NCI-H2081 treated with DMSO at 0.1 percent for 48 hours (cell line): ENCODE measurements at regions not wholly inside any gene's neighbourhood (a gene's known extent, or its start where the extent isn't known, plus 50 kb on each side); places are given as distances from the start of the nearest gene placed in this dataset.
"Not testable (repeated sequence)": the region's sequence is repeated elsewhere in the genome, so short reads cannot be mapped to it uniquely, and the experiment has no call there.

Source experiments
- DNase-seq: peaks from one replicate; lab custom pipeline; 2025; lab: John Stamatoyannopoulos, UW

DNA sequence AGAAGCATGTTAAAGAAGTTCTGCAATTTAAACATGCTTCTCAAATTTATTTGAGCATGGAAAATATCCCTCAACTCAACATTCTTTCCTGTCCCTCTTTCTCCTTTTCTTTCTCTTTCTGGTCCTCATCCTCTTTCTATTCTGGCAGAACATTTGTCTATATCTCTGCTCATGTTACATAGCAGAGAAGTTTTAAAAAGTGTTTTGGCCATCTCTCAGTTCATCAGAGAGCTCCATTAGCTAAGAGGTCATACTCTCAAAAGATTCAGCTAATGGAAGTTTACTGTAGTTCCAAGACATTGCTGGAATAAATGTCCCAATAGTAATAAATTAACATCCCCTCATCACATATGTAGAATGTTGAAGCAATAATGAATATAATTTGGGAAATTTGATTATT lies 53.5 kb downstream of the XCL2 start:
- DNase-seq = no peak

DNA sequence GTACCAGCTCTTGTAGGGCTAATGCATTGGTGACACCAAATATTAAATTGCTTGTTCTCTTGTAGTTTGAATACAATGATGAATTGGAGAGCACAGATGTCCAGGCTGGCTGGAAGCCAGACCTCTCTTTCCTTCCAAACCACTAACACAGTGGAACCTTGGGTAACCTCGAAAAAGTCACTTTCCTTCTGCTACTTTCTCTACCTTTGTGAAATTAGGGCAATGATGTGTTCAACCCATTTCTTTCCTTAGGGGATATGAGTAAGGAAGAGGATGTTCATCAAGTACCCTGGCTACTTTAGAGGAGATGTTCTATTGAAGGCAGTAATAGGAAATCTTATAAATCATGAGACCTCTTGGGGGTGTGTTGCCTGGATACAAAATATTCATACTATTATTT lies 55.7 kb downstream of the XCL2 start:
- no peak for DNase-seq

DNA sequence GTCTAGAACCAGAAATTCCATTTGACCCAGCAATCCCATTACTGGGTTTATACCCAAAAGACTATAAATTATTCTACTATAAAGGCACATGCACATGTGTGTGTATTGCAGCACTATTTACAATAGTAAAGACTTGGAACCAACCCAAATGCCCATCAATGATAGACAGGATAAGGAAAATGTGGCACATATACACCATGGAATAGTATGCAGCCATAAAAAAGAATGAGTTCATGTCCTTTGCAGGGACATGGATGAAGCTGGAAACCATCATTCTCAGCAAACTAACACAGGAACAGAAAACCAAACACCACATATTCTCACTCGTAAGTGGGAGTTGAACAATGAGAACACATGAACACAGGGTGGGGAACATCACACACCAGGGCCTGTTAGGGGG lies 57.0 kb downstream of the XCL2 start:
- not testable (repeated sequence) for DNase-seq

DNA sequence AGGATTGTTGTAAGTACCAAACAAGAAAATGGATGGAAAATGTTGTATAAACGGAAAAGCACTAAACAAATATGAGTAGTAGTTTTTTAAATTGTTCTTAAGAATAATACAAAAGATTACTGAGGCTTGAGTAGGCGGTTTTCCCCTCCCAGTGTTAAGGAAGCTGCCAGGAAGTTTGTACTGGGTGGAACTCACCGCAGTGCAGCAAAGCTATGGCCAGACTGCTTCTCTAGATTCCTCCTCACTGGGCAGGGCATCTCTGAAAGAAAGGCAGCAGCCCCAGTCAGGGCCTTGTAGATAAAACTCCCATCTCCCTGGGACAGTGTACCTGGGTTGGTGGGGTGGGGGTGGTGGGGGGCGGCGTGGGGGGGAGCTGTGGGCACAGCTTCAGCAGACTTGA lies 58.7 kb downstream of the XCL2 start:
- DNase-seq = no peak

DNA sequence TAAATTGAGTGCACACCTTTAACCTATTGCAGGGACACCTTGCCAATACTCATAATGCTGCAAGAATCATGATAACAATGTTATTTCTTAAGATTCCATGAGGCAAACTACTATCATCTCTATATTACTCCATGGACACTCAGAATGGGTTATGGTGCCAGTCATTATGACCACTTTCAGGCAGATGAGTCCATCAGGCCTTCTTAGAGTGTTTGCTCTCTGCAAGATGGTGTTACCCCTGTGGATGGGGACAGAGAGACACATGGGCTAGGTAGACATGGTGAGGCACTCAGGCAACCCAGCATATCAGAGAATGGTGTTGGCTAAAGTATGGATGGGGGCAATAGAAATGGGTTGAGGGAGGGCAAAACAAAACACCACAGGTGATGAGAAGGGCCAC lies 59.7 kb downstream of the XCL2 start:
- DNase-seq = no peak

DNA sequence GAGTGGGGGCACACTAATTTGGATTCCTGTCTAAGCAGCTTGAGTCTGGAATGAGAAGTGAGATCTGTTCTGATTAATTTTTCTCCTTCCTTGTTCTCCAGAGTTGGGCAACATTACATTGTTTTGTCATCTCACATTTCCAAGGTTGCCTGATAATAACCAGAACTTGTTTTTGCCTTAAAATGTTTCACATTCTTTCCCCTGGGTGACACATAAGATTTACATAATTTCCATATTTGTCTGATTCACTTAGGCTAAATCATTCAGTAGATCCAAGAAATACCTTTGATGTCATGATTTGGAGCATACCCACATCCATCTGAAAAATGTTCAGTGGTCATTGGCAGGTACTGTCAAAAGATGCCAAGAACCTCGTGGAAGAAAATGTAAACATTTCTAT lies 60.3 kb downstream of the XCL2 start:
- DNase-seq = no peak

DNA sequence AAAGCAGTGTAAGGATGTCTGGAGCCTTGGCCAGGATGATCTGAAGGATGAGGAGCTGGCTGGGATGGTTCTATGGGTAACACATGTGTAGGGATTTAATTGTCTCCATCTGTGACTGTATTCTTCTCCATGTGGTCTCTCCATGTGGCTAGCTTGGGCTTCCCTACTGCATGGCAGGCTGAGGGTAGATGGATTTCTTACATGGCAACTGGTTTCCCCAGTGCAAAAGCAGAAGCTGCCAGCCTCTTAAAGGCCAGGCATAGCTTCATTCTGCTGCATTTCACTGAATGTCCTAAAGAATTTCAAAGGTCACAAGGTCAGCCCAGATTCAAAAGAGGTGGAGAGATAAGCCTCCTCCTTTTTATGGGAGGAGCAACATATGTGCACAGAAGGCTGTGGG lies 61.7 kb downstream of the XCL2 start:
- no peak for DNase-seq

DNA sequence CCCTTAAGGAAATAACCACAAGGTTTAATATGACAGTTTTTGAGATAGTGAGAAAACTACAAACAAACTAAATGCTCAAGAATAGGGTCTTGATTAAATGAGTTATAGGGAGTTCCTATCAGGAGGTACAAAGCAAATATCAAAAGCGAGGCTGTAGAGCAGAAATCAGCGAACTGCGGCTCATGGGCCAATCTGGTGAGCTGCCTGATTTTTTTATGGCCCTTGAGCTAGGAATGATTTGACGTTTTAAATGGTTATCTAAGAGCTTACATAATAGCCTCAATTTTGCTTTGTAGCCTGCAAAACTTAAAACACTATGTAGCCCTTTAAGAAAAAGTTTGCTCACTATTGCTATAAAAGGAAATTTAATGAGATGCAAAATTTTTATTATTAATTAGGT lies 62.2 kb downstream of the XCL2 start:
- DNase-seq = no peak

DNA sequence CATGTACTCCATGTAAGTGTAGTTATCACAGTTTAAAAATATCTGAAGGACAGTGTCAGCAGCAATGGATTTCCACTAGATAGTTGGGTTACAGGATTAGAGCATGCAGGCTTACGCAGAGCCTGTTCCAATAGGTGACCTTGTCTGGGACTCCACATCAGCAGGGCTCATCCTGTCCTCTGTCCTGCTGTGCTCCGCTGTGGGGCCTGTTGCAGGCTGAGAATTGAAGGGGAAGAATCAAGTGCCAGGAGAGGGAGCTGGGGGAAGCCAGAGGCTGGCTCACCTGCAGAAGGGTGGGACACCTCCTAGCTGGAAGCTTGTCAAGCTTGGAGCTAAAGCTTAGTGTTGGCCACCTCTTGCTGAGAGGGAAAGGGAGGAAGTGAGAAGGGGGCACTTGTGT lies 62.8 kb downstream of the XCL2 start:
- DNase-seq = no peak

DNA sequence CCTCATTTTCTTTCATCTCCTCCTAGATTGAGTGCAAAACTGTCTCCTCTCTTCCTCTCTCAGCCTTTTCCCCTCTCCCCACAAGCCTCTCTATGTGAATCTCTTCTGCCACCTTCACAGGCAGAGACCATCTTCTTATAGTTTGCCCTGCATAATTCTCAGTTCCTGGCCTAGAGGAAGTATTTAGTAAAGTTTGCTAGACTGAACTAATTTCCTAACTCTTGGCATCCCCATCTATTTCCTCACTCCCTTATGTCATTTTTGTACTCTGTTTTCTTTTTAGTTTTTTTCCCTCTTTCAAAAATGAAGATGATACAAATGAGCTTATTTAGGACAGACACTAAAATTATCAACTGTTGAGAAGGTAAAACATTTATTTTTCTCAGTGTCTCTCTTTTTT lies 66.0 kb downstream of the XCL2 start:
- no peak for DNase-seq

DNA sequence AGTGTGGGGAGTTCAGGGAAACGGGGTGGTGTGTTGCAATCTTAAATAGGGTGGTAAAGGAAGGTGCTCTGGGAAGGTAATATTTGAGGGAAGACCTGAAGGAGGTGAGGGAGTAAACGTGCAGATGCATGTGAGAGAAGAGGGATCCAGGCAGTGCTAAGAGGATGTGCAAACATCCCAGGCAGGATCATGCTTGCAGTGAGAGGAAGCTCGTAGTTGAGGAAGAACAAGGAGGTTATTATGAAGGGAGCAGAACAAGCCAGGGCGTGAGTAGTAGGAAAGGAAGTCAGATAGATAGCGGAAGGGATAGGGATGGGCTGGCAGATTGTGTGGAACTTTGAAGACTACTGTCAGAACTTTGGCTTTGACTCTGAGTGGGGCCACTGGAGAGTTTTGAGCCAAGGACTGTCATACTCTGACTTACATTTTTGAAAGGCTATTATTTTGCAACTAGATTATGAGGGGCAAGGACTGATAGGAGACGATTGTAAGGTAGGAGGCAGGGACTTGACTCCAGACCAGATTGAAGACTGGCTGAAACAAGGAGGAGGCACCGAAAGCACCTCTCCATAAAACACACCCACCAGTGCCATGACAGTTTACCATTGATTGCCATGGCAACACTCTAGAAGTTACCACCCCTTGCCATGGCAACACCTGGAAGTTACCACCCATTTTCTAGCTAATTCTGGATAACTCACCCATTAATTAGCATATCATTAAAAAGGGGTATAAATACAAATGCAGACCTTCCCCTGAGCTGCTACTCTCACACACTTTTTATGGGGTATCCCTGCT lies 67.0 kb downstream of the XCL2 start:
- no peak for DNase-seq

DNA sequence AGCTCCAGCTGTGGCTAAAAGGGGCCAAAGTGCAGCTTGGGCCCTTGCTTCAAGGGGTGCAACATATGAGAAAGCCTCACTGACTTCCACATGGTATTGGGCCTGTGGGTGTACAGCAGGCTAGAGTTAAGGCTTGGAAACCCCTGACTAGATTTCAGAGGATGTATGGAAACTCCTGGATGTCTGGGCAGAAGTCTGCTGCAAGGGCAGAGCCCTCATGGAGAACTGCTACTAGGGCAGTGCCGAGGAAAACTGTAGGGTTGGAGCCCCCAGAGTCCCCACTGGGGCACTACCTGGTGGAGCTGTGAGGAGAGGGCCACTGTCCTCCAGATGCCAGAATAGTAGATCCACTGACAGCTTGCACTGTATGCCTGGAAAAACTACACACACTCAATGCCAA lies 69.5 kb downstream of the XCL2 start:
- no peak for DNase-seq

DNA sequence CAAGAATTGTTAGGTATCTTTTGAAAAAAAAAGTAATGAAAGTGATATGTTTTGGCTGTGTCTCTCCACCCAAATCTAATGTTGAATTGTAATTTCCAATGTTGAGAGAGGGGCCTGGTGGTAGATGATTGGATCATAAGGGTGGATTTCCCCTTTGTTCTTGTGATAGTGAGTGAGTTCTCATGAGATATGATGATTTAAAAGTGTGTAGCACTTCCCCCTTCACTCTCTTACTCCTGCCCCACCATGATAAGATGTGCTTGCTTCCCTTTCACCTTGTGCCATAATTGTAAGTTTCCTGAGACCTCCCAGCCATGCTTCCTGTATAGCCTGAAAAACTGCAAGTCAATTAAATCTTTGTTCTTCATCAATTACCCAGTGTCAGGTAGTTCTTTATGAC lies 70.7 kb downstream of the XCL2 start:
- no peak for DNase-seq

DNA sequence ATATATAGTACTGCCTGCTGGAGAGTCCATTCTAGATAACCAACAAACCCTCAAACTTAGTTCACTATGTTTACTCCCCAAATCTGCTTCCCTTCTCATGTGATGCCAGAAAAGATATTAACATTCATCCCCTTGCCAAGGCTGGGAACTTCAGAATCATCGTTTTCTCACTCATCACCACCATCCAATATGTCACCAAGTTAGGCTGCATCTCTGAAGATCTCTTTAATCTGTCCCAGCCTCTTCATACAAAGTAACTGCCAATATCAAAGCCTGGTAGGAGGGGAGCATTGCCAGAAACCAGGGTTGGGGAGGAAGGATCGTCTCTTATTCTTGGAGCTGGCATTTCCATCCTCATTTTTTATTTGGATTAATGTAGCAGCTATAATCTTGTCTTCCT lies 71.6 kb downstream of the XCL2 start:
- DNase-seq = no peak

DNA sequence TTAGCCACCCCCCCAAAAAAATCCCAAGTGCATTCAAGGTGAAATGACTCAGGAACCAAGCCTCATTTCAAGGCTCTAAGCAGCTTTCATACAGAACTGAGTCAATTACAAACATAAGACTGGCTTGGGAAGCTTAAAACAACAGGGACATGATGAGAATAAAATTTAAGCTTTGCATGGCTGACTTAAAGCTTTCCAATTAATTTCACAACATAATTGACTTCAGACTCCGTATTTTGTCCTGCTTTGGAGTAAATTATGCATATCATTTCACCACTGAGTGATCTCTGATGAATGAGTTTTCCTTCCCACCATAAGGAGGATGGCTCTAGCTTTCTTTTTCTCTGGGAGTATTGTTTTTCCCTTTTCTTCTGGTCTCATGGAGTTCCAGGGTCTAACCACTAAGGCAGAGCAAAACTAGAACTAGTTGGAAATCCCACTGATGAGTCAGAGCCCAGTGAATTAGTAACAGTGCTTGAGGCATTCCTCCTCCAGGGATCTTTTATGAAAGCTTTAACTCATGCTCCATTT lies 72.8 kb downstream of the XCL2 start:
- DNase-seq = no peak

DNA sequence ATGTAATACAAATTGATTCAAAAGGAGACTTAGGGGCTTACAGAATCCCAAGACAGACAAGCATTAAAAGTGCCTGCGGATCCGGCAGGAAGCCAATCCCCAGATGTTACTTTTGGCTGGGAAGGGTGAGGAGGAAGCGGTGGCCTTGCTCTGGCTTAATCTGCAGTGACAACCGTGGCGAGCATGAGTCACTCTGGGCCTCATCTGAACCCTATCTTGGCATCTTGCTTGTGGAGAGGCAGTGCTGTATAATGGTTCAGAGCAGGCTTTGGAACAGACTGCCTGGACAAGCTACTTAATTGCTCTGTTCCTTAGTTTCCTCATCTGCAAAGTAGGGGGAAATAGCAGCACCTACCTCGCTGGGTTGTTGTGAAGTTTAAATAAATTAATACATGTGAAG lies 74.1 kb downstream of the XCL2 start:
- DNase-seq = no peak

DNA sequence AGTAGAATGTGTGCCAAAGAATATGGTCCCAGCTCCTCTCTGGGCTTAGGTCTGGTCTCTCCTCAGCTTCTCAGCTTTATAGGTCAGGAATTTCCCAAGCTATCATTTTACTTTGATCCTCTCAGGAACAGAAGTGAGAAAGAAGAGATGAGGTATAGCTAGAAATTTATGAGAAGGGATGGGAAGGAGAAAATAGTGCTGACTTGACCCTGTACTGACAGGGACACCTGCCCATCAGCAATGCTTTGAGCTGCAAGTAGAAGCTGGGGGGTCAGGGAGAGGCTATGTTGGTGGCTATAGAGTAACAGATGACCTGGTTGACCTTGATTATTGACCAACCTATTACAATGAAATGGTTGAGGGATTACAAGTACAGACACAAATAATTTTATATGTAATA lies 75.0 kb downstream of the XCL2 start:
- no peak for DNase-seq

DNA sequence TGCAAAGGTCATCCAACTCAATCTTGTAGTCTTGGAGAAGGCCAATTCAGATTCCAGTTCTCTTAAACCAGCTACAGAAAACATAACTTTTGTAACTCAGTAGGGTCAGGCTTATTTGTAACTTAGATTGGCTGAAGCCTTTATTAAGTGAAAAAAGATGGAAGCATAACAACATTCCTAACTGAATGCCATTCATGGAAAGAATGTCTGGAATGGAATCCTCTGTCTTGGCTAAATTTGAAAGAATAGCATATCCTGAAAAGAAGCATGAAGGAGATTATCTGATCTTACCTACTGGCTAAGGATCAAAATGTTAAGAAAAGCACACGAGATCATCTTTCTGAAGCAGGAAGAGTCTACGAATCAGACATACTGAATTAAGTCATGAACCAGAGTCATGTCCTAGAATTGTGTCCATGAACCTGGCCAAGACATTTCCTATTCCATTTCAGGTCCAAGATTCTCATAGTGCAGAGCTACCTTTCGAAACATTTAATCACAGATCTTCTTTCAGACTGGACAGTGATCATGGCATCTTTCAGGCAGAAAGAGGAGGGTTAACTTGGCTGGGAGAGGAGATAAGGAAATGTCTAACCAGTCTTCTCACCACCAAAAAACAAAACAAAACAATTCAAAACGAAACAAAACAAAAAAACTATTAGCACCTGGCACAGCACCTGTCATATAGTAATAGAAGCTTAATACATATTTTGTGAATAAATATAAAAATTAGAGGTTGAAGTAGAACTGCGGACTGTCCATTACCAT lies 75.6 kb downstream of the XCL2 start:
- no peak for DNase-seq

DNA sequence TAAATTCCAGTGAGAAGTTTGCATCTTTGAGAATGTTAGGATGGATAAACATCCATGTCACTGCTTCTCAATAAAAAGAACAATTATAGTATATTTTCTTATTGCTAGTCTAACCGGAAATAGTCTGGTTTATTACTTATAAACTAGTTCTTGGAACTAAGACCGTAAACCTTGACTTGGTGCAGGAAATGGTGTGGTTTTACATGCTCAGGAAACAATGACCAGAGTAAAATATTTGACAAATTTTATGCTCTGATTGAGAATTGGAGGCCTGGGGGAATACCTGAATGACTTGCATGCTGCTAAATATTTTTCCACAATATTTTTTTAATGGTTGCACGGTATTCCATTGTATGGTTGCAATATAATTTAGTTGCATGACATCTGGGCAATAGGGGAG lies 76.3 kb downstream of the XCL2 start:
- DNase-seq = no peak

DNA sequence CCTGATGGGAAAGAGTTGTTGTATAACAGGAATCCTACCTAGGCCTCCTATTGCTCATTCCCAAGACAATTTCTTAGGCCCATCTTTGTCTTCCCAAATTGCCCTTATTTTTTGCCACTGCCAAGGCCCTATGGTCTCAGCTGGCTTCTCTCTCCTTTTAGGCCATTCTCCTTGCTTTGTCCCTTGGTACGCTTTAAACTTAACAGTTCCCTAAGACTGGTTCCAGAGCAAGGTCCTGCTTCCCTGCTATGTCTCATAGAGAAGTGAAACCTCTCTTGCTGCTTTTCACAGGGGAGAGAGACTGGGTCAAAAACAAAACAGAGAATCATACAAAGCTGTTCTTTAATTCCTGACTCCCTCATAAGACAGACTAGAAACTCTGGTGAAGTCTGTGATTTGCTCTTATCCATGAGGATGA lies 77.1 kb downstream of the XCL2 start:
- DNase-seq = no peak

DNA sequence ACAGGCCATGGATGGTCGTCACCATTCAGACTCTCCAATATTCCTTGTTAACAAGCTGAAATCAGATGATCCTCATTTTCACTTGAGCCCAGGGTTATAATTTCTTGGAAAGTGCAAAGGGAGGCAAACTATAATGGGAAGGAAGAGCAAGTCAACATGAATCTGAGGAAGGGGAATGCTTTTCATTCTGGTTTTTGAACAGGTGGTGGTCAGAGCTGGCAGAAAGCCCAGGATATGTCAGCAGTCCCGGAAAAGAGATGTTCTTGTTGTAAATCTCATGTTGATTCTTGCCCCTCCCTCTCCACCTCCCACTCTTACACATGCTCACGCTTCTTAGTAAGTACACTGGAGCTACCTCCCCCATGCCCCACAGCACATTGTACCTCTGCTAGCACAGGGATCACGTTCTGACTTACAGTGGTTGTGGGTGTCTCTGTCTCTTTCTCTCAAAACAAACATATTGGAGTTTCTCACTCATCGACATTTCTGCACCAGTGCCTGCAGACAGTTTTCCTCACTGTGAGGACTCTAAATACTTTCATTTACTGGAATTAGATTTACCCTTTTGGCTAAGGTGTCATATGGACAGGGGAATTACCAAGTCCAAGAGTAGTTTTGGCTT lies 77.6 kb downstream of the XCL2 start:
- DNase-seq = peak; percentile 88

DNA sequence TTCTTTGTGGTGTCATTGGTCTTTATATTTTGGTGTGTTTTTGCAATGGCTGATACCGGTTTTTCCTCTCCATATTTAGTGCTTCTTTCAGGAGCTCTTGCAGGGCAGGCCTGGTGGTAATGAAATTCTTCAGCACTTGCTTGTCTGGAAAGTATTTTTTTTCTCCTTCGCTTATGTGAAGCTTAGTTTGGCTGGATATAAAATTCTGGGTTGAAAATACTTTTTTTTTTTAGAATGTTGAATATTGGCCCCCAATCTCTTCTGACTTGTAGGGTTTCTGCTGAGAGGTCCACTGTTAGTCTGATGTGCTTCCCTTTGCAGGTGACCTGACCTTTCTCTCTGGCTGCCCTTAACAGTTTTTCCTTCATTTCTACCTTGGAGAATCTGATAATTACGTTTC lies 82.7 kb downstream of the XCL2 start:
- not testable (repeated sequence) for DNase-seq

DNA sequence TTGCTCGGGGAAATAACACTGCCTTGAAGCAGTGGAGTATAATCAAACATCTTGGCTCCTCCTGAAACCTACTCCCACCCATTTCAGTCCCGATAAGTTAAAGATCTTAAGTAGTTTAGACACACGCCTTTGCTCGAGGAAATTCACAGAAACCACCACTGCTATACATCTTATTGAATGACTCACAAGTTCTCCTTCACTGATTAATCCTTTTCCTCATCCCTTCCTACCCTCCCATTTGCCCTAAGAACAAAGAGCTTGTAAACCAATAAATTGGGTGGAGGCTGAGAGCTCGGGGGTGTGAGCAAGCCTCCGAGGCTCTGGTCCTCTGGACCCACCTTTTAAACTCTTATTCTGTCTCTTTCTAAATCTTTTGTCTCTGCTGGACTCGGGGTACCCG lies 86.5 kb downstream of the XCL2 start:
- DNase-seq = not testable (repeated sequence)
